ENCODE measurements at regions not wholly inside any gene's neighbourhood (a gene's known extent, or its start where the extent isn't known, plus 50 kb on each side); places are given as distances from the start of the nearest gene placed in this dataset.
"Not testable (repeated sequence)": the region's sequence is repeated elsewhere in the genome, so short reads cannot be mapped to it uniquely, and the experiment has no call there.

GRCh38 chr12:114820796-114821195, 136.8 kb upstream of the TBX3 start:
- no peak for DNase-seq

GRCh38 chr12:114817571-114818425, 133.8 kb upstream of the TBX3 start:
- no peak for DNase-seq

GRCh38 chr12:114815026-114815795, 131.2 kb upstream of the TBX3 start:
- no peak for DNase-seq

GRCh38 chr12:114812858-114813761, 129.1 kb upstream of the TBX3 start:
- DNase-seq = no peak

- no peak for DNase-seq
Observed at GRCh38 chr12:114812384-114812783, 128.4 kb upstream of the TBX3 start.

- no peak for DNase-seq
Observed at GRCh38 chr12:114809097-114809496, 125.1 kb upstream of the TBX3 start.

GRCh38 chr12:114801381-114801780, 117.4 kb upstream of the TBX3 start:
- not testable (repeated sequence) for DNase-seq

GRCh38 chr12:114800566-114800965, 116.6 kb upstream of the TBX3 start:
- DNase-seq = not testable (repeated sequence)

- DNase-seq = no peak
Observed at GRCh38 chr12:114799574-114800487, 115.9 kb upstream of the TBX3 start.

- no peak for DNase-seq
Observed at GRCh38 chr12:114794049-114794558, 110.1 kb upstream of the TBX3 start.

GRCh38 chr12:114790276-114790675, 106.3 kb upstream of the TBX3 start:
- no peak for DNase-seq

GRCh38 chr12:114789821-114790220, 105.8 kb upstream of the TBX3 start:
- no peak for DNase-seq

- DNase-seq = no peak
Observed at GRCh38 chr12:114789276-114789675, 105.3 kb upstream of the TBX3 start.

GRCh38 chr12:114784526-114784925, 100.6 kb upstream of the TBX3 start:
- DNase-seq = no peak

- DNase-seq = no peak
Observed at GRCh38 chr12:114783089-114783618, 99.2 kb upstream of the TBX3 start.

- DNase-seq = no peak
Observed at GRCh38 chr12:114780746-114781399, 96.9 kb upstream of the TBX3 start.

GRCh38 chr12:114779647-114780046, 95.7 kb upstream of the TBX3 start:
- no peak for DNase-seq

GRCh38 chr12:114779186-114779585, 95.2 kb upstream of the TBX3 start:
- no peak for DNase-seq

- DNase-seq = no peak
Observed at GRCh38 chr12:114776731-114777442, 92.9 kb upstream of the TBX3 start.

- DNase-seq = no peak
Observed at GRCh38 chr12:114774699-114775098, 90.7 kb upstream of the TBX3 start.

All from activated CD4-positive, alpha-beta T cell treated with anti-CD3 and anti-CD28 coated beads, Interleukin-2, amount 50 U/mL, for 16 hours (primary cell).